SK-N-DZ (cell line): ENCODE measurements at regions not wholly inside any gene's neighbourhood (a gene's known extent, or its start where the extent isn't known, plus 50 kb on each side); places are given as distances from the start of the nearest gene placed in this dataset.
"Not testable (repeated sequence)": the region's sequence is repeated elsewhere in the genome, so short reads cannot be mapped to it uniquely, and the experiment has no call there.

Experiments
- DNase-seq: peaks from one replicate; pipeline ENCODE4 v3.0.0-alpha.2; 2015; ENCODE audit warnings: low spot score

- no peak for DNase-seq
Measured at GRCh38 chr15:93362203-93362602, 273.2 kb upstream of the RGMA start.

GRCh38 chr15:93361703-93362102, 272.7 kb upstream of the RGMA start:
- DNase-seq: no peak

GRCh38 chr15:93360976-93361375, 272.0 kb upstream of the RGMA start:
- DNase-seq: no peak

GRCh38 chr15:93360318-93360717, 271.3 kb upstream of the RGMA start:
- no peak for DNase-seq

GRCh38 chr15:93359425-93360131, 270.6 kb upstream of the RGMA start:
- DNase-seq: no peak

GRCh38 chr15:93359060-93359408, 270.0 kb upstream of the RGMA start:
- no peak for DNase-seq

GRCh38 chr15:93358166-93359059, 269.4 kb upstream of the RGMA start:
- DNase-seq: no peak

- no peak for DNase-seq
Measured at GRCh38 chr15:93348711-93349545, 259.9 kb upstream of the RGMA start.

- no peak for DNase-seq
Measured at GRCh38 chr15:93347986-93348385, 259.0 kb upstream of the RGMA start.

GRCh38 chr15:93345981-93346380, 257.0 kb upstream of the RGMA start:
- DNase-seq: no peak

GRCh38 chr15:93343402-93343801, 254.4 kb upstream of the RGMA start:
- not testable (repeated sequence) for DNase-seq

GRCh38 chr15:93341164-93341563, 252.2 kb upstream of the RGMA start:
- DNase-seq: no peak

GRCh38 chr15:93340406-93340805, 251.4 kb upstream of the RGMA start:
- no peak for DNase-seq

- no peak for DNase-seq
Measured at GRCh38 chr15:93333796-93334195, 244.8 kb upstream of the RGMA start.

GRCh38 chr15:93333126-93333525, 244.1 kb upstream of the RGMA start:
- not testable (repeated sequence) for DNase-seq

- DNase-seq: no peak
Measured at GRCh38 chr15:93332168-93332553, 243.2 kb upstream of the RGMA start.

GRCh38 chr15:93331545-93332167, 242.6 kb upstream of the RGMA start:
- peak; percentile 18 for DNase-seq

- DNase-seq: no peak
Measured at GRCh38 chr15:93330912-93331544, 242.0 kb upstream of the RGMA start.

- no peak for DNase-seq
Measured at GRCh38 chr15:93327364-93327763, 238.4 kb upstream of the RGMA start.

- DNase-seq: no peak
Measured at GRCh38 chr15:93324186-93324975, 235.4 kb upstream of the RGMA start.
